ENCODE measurements at regions not wholly inside any gene's neighbourhood (a gene's known extent, or its start where the extent isn't known, plus 50 kb on each side); places are given as distances from the start of the nearest gene placed in this dataset.

- TF ChIP-seq EZH2phosphoT487 (IDR thresholded peaks at IDR 0.05; ENCODE audit: borderline replicate concordance, low read length) (no peak), CTCF (IDR thresholded peaks at IDR 0.05; ENCODE audit: low read depth, low read length, poor library complexity, severe bottlenecking) (no peak)
- no peaks in the 10 kb centered on the region for H3K4me1 ChIP-seq (ENCODE audit: control insufficient read depth, low read length)
- H3K27ac ChIP-seq (ENCODE audit: low read depth, low read length) = no peak overlapping the region
- no peak overlapping the region for H3K4me3 ChIP-seq (ENCODE audit: low read length)
- H3K27me3 ChIP-seq (ENCODE audit: control insufficient read depth, low read length) = no peaks in the 10 kb centered on the region
- no peaks in the 10 kb centered on the region for H4K20me1 ChIP-seq (ENCODE audit: control insufficient read depth, insufficient read depth, low read depth, low read length)
- no peaks in the 10 kb centered on the region for H3K79me2 ChIP-seq (ENCODE audit: control insufficient read depth, low read length)
- H3K9me2 ChIP-seq (replicated peaks; ENCODE audit: control insufficient read depth, low read length) = no peaks in the 10 kb centered on the region
- H3K4me2 ChIP-seq (ENCODE audit: low read length) = no peak overlapping the region
- no peaks in the 10 kb centered on the region for H3K9me3 ChIP-seq (ENCODE audit: control insufficient read depth, insufficient read depth, low read length)
- no peaks in the 10 kb centered on the region for H3F3A ChIP-seq (ENCODE audit: control insufficient read depth, insufficient read depth)
- H3K36me3 ChIP-seq (ENCODE audit: control insufficient read depth, low read length) = no peaks in the 10 kb centered on the region
These were observed 423.5 kb downstream of the COL12A1 start for GRCh38 chr6:74782346-74782745.

GRCh38 chr6:74780831-74781230, 425.0 kb downstream of the COL12A1 start:
- H3K4me2 ChIP-seq (ENCODE audit: low read length) = no peak overlapping the region
- no peaks in the 10 kb centered on the region for H3F3A ChIP-seq (ENCODE audit: control insufficient read depth, insufficient read depth)
- H3K9me3 ChIP-seq (ENCODE audit: control insufficient read depth, insufficient read depth, low read length) = no peaks in the 10 kb centered on the region
- TF ChIP-seq CTCF (IDR thresholded peaks at IDR 0.05; ENCODE audit: low read depth, low read length, poor library complexity, severe bottlenecking) (no peak), EZH2phosphoT487 (IDR thresholded peaks at IDR 0.05; ENCODE audit: borderline replicate concordance, low read length) (no peak)
- H3K4me3 ChIP-seq (ENCODE audit: low read length) = no peak overlapping the region
- H3K4me1 ChIP-seq (ENCODE audit: control insufficient read depth, low read length) = no peaks in the 10 kb centered on the region
- H3K79me2 ChIP-seq (ENCODE audit: control insufficient read depth, low read length) = no peaks in the 10 kb centered on the region
- H4K20me1 ChIP-seq (ENCODE audit: control insufficient read depth, insufficient read depth, low read depth, low read length) = no peaks in the 10 kb centered on the region
- no peaks in the 10 kb centered on the region for H3K9me2 ChIP-seq (replicated peaks; ENCODE audit: control insufficient read depth, low read length)
- H3K27ac ChIP-seq (ENCODE audit: low read depth, low read length) = no peak overlapping the region
- H3K36me3 ChIP-seq (ENCODE audit: control insufficient read depth, low read length) = no peaks in the 10 kb centered on the region
- H3K27me3 ChIP-seq (ENCODE audit: control insufficient read depth, low read length) = no peaks in the 10 kb centered on the region

DNA sequence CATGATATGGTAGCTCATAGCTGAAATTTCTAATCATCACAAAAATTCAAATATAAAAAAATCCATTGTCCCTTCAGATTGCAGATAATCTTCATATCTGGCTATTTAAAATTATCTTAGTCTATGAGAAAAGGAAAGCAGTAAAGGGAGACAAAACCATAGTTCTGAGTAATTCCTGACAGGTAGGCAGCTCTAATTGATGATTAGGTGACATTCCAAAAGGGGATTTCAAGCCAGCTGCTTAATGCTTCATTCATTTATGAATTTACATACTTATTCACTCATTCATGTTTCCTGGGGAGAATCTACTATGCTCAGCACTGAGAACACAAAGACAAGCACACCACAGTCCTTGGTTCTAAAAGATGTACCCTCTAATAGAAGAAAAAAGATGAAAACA, 437.1 kb downstream of the COL12A1 start:
- Histone ChIP-seq H3K79me2 (ENCODE audit: control insufficient read depth, low read length) (no peaks in the 10 kb centered on the region), H3K4me1 (ENCODE audit: control insufficient read depth, low read length) (no peaks in the 10 kb centered on the region), H3F3A (ENCODE audit: control insufficient read depth, insufficient read depth) (no peaks in the 10 kb centered on the region), H3K9me3 (ENCODE audit: control insufficient read depth, insufficient read depth, low read length) (no peaks in the 10 kb centered on the region), H3K27ac (ENCODE audit: low read depth, low read length) (no peak overlapping the region), H3K36me3 (ENCODE audit: control insufficient read depth, low read length) (no peaks in the 10 kb centered on the region), H3K4me2 (ENCODE audit: low read length) (no peak overlapping the region), H3K4me3 (ENCODE audit: low read length) (no peak overlapping the region), H3K9me2 (replicated peaks; ENCODE audit: control insufficient read depth, low read length) (no peaks in the 10 kb centered on the region), H4K20me1 (ENCODE audit: control insufficient read depth, insufficient read depth, low read depth, low read length) (no peaks in the 10 kb centered on the region), H3K27me3 (ENCODE audit: control insufficient read depth, low read length) (no peaks in the 10 kb centered on the region)
- TF ChIP-seq EZH2phosphoT487 (IDR thresholded peaks at IDR 0.05; ENCODE audit: borderline replicate concordance, low read length) (no peak), CTCF (IDR thresholded peaks at IDR 0.05; ENCODE audit: low read depth, low read length, poor library complexity, severe bottlenecking) (no peak)

DNA sequence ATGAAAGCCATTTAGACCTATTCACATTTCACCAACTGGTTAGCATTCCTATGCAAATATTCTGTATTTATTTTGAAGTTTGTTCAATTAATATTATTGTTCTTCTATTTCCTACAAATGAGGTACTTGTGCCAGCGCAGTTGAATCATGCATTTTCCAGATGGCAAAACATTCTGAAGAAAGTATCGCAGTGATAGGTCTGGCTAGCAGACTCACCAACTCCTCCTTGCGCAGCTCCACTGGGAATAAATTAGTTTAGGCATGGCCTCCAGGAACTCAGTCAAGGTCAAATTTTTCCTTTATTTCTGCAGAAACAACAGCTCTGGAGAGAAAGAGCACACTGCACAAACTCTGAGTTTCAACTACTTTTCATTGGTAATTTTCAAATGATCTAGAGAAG, 437.7 kb downstream of the COL12A1 start:
- Histone ChIP-seq H3K9me2 (replicated peaks; ENCODE audit: control insufficient read depth, low read length) (no peaks in the 10 kb centered on the region), H3K27me3 (ENCODE audit: control insufficient read depth, low read length) (no peaks in the 10 kb centered on the region), H3K9me3 (ENCODE audit: control insufficient read depth, insufficient read depth, low read length) (no peaks in the 10 kb centered on the region), H3F3A (ENCODE audit: control insufficient read depth, insufficient read depth) (no peaks in the 10 kb centered on the region), H3K4me2 (ENCODE audit: low read length) (no peak overlapping the region), H3K27ac (ENCODE audit: low read depth, low read length) (no peak overlapping the region), H3K79me2 (ENCODE audit: control insufficient read depth, low read length) (no peaks in the 10 kb centered on the region), H3K36me3 (ENCODE audit: control insufficient read depth, low read length) (no peaks in the 10 kb centered on the region), H3K4me1 (ENCODE audit: control insufficient read depth, low read length) (no peaks in the 10 kb centered on the region), H4K20me1 (ENCODE audit: control insufficient read depth, insufficient read depth, low read depth, low read length) (no peaks in the 10 kb centered on the region), H3K4me3 (ENCODE audit: low read length) (no peak overlapping the region)
- TF ChIP-seq CTCF (IDR thresholded peaks at IDR 0.05; ENCODE audit: low read depth, low read length, poor library complexity, severe bottlenecking) (no peak), EZH2phosphoT487 (IDR thresholded peaks at IDR 0.05; ENCODE audit: borderline replicate concordance, low read length) (no peak)
